ENCODE measurements at regions not wholly inside any gene's neighbourhood (a gene's known extent, or its start where the extent isn't known, plus 50 kb on each side); places are given as distances from the start of the nearest gene placed in this dataset.

DNA sequence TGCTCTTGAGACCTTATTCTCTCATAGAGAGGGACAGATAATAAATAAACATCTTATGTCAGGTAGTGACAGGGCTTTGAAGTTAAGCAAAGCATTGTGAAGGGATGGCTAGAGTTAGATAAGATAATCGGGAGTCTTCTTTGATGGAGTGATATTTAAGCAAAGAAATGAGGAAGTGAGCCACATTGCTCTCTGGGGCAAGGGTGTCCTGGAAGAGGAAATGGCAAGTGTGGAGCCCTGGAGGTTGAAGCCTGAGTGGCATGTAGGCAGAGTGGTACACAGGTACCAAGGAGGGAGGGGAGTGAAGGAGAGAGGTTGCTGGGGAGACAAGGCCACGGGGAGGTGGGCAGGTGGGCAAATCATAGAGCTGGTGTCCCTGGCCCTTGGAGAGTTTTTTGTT, 110.2 kb downstream of the CTAGE1 start:
- TF ChIP-seq, protein P1, sequence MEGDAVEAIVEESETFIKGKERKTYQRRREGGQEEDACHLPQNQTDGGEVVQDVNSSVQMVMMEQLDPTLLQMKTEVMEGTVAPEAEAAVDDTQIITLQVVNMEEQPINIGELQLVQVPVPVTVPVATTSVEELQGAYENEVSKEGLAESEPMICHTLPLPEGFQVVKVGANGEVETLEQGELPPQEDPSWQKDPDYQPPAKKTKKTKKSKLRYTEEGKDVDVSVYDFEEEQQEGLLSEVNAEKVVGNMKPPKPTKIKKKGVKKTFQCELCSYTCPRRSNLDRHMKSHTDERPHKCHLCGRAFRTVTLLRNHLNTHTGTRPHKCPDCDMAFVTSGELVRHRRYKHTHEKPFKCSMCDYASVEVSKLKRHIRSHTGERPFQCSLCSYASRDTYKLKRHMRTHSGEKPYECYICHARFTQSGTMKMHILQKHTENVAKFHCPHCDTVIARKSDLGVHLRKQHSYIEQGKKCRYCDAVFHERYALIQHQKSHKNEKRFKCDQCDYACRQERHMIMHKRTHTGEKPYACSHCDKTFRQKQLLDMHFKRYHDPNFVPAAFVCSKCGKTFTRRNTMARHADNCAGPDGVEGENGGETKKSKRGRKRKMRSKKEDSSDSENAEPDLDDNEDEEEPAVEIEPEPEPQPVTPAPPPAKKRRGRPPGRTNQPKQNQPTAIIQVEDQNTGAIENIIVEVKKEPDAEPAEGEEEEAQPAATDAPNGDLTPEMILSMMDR (IDR thresholded peaks at IDR 0.05; ENCODE audit: low read length) = no peak
- TF ChIP-seq EZH2 (IDR thresholded peaks at IDR 0.05; ENCODE audit: borderline replicate concordance, low read length) = no peak

Measured in OCI-LY1 (cell line).